ENCODE measurements at regions not wholly inside any gene's neighbourhood (a gene's known extent, or its start where the extent isn't known, plus 50 kb on each side); places are given as distances from the start of the nearest gene placed in this dataset.
"Not testable (repeated sequence)": the region's sequence is repeated elsewhere in the genome, so short reads cannot be mapped to it uniquely, and the experiment has no call there.

DNA sequence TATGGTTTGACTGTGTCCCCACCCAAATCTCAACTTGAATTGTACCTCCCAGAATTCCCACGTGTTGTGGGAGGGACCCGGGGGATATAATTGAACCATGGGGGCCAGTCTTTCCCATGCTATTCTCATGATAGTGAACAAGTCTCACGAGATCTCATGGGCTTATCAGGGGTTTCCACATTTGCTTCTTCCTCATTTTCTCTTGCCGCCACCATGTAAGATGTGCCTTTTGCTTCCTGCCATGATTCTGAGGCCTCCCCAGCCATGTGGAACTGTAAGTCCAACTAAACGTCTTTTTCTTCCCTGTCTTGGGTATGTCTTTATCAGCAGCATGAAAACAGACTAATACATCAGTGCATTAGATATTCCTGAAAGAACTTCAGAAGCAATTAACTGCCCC, 177.7 kb upstream of the PRSS58 start:
- not testable (repeated sequence) for DNase-seq

DNA sequence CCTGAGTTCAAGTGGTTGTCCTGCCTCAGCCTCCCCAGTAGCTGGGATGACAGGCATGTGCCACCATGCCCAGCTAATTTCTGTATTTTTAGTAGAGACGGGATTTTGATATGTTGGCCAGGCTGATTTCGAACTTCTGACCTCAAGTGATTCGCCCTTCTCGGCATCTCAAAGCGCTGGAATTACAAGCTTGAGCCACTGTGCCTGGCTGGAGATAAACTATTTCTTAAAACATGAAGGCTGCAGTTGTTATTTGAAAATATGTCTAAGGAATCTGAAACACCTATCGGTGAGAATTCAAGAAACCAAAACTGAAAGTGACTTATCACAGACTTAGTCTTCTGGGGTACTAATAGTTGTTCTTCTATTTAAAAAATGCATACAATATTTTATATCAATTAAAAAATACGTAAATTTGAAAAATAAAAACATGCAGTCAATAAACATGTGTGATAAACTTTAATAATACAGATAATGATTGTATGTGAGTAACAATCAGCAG, 176.9 kb upstream of the PRSS58 start:
- DNase-seq, result no peak

DNA sequence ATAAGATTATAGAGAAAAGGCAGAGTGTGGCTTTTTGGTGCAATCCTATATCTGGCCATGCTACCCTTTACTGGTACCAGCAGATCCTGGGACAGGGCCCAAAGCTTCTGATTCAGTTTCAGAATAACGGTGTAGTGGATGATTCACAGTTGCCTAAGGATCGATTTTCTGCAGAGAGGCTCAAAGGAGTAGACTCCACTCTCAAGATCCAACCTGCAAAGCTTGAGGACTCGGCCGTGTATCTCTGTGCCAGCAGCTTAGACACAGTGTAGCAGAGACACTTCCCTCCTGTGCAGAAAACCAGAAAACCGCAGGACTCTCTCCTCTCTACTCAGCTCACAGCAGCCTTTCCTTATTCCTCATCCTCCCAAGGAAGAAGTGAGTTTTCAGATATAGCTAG, 176.3 kb upstream of the PRSS58 start:
- not testable (repeated sequence) for DNase-seq

DNA sequence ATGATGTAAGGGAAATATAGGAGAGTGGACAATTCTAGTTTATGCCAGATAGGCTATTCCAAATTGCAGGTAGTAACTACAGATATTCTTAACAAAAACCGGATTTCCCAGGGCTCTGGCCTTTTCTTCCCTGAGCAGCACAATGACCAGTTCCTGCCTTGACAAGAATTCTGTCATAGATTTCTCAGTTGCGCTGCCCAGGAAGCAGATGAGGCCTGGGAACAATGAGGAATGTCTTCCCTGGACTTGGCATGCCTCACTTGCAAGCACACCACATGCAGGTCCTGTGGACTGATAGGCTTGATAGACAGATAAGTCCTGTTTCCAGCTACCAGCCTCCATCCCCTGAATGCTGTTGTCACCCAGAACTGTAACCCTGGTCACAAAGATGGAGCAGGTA, 174.5 kb upstream of the PRSS58 start:
- no peak for DNase-seq

DNA sequence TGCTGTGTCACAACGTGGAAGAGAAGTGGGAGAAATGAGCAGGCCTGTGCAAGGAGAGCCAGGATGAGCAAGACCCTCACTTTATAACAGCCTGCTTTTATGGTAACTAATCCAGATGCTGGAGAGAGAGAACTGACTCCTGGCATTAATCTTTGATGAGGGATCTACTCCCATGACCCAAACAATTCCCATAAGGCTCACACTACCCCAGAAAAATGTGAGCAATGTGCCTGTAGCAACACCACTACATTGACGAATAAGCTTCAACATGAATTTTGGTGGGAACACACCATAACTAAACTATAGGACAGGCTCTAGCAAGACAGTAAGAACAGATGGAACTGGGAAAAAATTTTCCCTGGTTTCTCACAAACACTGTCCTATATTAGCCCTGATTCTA, 173.6 kb upstream of the PRSS58 start:
- DNase-seq, result no peak

DNA sequence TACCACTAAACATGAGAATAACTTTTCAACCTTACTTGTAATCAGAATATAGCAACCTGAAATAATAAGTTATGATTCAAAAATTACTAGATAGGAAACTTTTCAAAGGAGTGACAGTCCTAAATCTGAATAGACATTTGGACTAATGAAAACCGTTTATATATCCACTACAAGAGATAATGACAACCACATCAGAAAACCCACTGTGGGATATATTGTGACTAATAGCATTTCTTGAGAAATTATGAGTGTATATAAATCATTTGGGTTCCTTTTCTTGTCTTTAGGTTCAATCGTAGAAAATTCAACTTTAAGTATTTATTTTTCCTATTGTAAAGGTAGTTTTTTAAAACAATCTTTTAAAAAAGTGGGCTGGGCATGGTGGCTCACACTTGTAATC, 170.2 kb upstream of the PRSS58 start:
- no peak for DNase-seq

DNA sequence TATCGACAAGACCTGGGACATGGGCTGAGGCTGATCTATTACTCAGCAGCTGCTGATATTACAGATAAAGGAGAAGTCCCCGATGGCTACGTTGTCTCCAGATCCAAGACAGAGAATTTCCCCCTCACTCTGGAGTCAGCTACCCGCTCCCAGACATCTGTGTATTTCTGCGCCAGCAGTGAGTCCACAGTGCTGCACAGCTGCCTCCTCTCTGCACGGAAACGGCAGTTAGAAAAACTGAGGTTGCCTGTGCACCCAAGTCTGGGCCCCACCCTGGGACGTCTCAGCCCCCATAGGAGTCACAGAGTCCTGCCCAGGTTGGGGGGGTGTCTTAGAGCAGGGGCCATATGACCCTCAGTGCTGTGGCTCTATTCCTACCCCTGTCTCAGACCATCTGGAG, 167.4 kb upstream of the PRSS58 start:
- DNase-seq, result no peak

DNA sequence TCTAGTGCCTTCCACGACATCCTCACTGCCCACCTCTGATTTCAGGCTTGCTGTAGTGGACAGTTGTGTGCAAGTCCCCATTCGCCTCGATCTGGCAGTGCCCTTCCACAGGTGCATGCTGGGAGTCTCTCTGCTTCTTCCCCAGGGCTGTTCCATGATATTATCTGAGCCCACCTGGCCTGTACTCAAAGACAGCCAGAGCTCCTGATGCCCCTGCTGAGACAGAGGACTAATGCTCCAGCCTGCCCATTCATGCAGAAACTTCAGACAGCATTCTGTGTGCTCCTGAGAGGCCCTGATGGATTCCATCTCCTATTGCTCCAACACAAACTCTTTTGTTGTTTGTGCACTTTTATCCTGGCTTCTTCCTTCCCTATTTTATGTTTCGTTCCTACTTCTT, 164.8 kb upstream of the PRSS58 start:
- no peak for DNase-seq

DNA sequence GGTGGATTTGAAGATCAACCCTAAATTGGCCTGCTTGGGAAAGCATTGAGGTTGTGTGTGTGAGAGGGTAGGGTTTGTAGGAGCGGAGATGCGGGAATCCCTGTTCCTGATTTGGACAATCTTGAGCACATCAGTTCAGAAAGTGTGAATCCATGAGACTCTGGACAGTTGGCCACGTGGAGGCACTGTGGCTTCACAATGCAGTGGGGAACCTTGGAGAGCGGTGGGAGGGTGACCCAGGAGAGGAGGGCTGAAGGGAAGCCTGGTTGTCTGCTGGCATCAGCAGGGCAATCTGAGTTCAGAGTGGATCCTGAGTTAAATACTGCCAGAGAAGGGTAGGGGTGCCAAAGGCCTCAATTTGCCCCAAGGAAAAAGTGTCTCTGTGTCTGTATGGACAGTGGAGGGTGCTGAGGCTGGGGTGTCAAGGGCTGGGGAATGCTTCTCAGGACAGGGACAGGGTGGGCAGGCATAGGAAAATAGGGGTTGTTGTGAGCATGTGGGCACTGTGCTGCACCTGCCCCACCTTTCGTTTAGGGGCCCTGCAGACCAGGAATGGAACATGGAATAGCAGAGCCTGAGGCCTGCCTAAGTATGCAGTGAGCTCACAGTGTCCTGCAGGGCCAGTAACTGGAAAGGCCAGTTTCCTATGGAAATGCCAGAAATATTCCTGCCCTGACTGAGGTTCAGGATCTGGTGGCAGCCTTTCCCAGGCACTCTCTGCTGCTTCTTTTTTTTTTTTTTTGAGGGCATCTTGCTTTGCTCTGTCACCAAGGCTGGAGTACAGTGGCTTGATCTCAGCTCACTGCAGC, 162.9 kb upstream of the PRSS58 start:
- no peak for DNase-seq

DNA sequence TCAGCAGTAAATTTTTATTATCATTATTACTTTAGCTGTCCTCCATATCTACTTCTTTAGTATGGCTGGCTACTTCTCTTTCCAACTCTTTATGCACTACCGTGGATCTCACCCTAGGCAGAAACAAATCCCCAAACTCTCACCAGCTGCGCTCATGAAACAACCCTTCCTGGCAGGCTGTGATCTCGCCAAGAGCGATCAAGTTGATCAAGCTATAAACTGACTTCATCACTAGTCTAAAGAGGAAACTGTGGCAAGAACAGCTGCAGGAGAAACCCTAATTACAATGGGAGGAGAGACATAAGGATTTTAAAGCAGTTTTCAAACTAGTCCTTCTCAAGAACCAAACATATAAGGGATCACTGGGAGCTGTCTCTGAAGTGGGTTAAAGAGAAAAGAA, 160.5 kb upstream of the PRSS58 start:
- no peak for DNase-seq

DNA sequence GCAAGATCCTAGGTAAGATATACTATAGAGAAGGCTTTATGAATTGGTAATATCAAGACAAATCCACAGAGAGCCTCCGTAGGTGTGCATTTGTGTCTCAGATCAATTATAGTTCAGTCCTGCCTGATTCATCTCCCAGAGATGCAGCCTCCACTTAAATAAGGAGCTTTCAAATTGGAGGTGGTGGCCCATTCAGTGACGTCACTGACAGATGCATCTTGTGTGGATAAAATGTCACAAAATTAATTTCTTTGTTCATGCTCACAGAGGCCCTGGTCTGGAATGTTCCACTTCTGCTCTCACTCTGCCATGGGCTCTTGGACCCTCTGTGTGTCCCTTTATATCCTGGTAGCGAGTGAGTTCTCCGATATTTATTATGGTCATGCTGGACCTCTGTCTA, 157.1 kb upstream of the PRSS58 start:
- no peak for DNase-seq

DNA sequence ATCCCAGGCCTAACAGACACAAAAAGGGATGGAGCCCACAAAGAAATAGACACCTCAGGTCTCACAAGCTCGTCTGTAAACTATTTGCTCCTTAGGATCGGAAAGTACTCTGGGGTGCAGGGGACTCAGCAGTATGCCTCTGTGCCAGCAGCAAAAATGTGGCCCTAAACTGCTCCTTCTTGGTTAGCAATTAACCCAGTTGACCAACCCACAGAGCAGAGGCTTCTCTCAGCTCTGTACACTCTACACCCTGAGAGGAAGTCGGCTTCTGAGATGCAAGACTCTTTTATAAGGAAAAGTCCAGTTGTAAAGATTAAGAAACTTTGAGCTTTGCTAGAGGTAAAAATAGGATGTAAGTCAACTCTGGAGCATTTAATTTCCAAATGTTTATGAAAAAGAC, 156.3 kb upstream of the PRSS58 start:
- no peak for DNase-seq

DNA sequence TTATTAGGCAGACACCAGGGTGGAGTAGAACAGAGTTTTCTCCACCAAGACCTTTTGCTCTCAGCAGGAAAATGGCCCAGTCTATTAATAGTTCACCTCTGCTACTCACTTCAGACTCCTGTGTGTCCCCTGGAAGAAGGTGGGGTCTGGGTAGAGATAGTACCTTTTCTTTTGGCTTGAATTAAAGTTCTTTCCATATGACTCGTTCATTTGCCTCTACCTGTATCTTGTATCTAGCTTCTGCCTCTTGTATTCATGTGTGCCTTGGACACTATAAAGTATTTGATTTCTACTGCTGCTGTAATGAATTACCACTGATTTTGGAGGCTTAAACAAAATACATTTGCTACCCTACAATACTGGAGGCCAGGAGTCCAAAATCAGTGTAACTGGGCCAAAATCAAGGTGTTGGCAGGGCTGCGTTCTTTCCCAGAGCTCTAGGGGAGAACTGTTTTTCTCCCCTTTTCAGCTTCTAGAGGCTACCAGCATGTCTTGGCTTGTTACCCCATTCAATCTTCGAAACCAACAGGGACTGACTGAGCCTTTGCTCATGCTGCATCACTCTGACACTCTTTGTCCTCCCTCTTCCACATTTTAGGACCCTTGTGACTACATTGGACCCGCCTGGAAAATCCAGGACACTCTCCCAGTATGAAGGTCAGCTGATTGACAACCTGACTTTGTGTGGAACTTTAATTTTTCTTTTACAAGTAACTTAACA, 155.6 kb upstream of the PRSS58 start:
- no peak for DNase-seq

DNA sequence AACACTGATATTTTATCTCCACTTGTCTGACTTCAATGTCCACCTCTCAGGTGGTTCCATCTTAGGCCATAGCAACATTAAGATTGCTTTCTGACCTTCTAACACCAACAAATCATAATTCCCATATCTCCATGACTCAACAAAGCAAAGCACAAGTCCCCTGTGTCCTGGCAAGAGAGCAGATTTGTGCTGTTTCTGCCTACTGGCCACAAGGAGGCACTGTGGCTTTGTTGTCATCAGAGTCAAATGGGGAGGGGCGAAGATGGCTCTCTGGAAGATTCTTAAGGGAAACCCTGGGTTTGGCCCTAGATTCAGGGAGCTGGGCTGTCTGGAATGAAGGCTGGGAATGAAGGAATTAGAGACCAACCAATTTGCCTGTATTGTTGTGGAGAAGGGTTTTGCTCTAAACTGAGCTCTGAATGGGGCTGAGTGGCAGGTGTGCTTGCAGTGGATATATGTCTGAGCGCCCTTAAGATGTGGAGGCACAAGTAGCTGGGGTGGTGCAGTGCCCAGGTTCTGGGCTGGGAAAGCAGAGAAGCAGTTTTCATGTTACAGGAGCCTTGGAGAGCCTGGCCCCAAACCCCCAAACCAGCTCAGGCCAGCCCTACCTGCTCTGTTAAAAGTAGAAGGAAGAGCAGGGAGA, 154.8 kb upstream of the PRSS58 start:
- peak; percentile 48 for DNase-seq

DNA sequence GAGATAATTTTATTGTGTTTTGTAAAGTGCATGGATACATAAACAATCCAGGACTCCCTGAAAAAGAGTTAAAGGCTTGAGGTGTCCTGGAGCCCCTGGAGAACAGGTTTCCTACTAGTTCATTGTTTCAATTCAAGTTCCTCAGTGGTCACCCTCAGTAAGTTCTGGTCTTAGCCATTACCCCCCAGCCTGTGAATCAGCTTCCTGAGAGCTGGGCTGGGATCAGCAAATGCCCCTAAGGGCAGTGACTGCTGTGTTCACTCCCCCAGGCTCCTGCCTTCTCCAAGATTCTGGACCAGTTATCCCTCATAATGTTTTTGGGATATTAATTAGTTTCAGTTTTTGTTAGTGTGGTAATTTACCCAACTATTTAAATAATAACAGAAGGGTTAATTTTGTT, 151.6 kb upstream of the PRSS58 start:
- no peak for DNase-seq

DNA sequence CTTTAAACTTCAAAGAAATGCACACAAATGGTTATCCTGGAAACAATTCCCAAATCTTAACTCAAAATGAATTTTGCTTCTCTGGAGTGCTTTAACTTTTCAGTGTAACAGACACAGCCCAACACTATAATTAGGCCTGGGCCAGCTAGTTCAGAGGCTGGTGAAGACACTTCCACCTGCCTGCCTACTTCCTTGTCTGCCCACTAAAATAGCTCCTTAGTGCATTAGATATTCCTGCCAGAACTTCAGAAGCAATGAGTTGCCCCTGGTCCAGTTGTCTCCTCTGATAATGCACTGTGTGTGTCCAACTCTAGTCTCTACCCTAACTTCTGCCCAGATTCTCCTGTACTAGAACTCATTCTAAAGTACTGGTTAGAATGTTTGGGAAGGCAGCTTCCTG, 150.9 kb upstream of the PRSS58 start:
- no peak for DNase-seq

DNA sequence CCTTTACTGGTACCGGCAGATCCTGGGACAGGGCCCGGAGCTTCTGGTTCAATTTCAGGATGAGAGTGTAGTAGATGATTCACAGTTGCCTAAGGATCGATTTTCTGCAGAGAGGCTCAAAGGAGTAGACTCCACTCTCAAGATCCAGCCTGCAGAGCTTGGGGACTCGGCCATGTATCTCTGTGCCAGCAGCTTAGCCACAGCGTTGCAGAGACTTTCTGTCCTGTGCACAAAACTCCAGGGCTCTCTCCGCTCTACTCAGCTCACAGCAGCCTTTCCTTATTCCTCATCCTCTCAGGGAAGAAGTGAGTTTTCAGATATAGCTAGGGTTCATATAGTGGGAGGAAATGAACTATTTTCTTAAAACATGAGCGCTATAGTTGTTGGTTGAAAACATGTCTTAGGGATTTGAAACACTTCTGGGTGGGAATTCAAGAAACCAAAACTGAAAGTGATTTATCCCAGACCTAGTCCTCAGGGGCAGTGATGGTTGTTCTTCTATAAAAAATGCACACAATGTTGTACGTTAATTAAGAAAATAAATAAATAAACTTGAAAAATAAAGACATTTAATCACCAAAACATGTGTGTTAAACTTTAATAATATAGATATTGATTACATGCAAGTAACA, 150.2 kb upstream of the PRSS58 start:
- DNase-seq, result no peak

DNA sequence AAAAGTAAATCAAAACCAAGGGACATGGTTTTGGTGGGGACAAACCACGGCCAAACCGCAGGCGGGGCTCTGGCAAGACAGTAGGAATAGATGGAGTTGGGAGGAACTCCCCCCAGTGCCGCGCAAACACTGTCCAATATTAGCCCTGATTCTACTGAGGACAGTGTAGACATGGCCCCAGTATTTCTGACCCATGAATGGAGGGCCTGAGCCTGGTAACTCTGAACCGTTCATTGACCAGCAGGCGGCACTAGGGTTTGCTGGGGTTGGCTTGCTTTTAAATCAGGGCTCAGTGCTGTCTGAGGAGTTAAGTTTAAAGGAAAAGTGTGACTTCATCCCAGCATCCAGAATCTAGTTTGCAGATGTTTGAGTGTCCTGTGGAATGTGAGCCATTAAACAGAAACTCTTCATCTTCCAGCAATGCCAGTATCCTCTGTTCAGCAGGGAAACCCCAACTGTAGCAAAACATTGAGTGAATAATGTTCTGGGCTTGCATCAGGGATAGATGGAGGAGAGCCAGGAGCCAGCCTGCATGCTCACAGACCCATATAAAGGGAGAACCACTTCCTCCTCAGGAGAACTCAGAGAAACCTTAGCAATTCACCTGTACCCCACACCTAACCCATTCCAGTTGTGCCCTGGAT, 147.4 kb upstream of the PRSS58 start:
- DNase-seq, result no peak

DNA sequence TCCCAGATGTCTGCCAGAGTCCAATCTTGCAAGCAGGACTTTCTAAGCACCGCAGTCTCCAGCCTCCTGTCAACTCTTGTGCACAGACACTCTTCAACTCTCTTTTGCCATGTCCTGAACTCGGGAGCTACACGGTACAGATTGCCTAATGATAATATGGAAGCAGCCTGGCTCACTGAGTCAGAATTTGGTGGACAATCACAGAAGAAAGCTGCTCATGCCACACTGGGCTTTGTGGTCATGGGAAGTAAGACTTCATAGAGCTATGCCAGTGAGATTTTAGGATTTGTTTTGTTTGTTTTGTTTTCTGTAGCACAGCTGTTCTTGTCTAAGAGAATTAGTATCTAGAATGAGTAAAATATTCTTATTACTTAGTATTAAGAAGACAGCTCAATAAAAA, 144.1 kb upstream of the PRSS58 start:
- no peak for DNase-seq

DNA sequence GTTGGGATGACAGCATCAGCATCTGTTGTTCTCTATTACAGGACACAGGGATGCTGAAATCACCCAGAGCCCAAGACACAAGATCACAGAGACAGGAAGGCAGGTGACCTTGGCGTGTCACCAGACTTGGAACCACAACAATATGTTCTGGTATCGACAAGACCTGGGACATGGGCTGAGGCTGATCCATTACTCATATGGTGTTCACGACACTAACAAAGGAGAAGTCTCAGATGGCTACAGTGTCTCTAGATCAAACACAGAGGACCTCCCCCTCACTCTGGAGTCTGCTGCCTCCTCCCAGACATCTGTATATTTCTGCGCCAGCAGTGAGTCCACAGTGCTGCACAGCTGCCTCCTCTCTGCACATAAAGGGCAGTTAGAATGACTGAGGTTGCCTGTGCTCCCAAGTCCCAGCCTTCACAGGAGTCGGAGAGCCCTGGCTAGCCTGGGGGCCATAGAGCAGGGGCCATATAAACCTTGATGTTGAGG, 142.2 kb upstream of the PRSS58 start:
- DNase-seq, result no peak

DNA sequence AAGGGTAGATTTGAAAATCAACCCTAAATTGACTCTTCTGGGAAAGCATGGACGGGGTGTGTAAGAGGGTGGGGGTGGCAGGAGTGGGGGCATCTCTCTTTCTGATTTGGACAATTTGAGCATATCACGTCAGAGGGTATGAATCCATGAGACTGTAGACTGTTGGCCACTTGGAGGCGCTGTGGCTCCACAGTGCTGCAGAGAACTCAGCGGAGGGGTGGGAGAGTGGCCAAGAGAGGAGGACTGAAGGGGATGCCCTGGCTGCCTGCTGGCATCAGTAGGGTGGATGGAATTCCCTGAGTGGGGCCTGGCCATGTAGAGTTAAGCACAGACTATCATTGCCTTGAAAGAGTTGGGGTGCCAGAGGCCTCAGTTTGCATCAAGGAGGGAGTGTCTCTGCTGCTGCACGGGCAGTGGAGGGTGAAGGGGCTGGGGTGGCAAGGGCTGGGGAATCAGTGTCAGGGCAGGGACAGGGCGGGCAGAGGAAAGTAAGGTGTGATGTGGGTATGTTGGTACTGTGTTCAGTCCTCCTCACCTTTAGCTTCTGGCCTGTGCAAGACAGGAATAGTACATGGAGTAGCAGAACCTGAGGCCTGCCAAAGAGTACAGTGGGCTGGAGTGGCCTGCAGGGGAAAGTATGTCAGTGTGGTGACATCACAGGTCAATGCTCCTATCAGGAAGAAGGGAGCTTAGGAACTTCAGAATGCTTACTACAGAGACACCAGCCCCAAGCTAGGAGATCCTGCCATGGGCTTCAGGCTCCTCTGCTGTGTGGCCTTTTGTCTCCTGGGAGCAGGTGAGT, 133.5 kb upstream of the PRSS58 start:
- peak; percentile 19 for DNase-seq

DNA sequence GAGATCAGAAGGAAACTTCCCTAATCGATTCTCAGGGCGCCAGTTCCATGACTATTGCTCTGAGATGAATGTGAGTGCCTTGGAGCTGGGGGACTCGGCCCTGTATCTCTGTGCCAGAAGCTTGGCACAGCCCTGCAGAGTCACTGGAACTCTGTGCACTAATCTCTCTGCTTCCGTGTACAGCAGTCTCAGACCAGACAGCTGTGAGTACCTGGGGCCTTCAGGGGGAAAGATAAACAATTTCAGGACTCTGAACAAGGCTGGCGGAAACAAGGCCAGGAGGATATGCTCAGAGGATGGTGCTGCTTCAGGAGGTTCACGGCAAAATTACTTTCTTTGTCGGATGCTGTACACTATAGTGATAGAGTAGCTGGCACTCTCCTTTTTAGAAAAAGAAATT, 131.7 kb upstream of the PRSS58 start:
- DNase-seq, result peak; percentile 36
